ENCODE measurements at regions not wholly inside any gene's neighbourhood (a gene's known extent, or its start where the extent isn't known, plus 50 kb on each side); places are given as distances from the start of the nearest gene placed in this dataset.

DNA sequence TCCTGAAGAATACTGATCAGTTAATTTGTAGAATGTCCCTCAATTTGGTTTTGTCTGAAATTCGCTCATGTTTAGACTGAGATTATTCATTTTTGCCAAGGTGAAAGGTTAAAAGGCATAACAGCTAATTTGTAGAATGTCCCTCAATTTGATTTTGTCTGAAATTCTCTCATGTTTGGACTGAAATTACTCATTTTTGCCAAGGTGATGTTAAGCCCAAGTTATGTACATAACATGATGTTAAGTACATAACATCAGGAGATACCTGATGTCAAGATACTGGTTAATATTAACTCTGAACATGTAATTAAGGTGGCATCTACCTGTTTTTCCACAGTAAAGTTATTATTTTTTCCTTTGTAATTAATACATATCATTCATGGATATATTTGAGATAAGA lies 243.4 kb upstream of the PMFBP1 start:
- Mint-ChIP-seq H3K27ac (ENCODE audit: unreplicated experiment) (no peak overlapping the region), H3K9me3 (ENCODE audit: unreplicated experiment) (peaks cover 9% of the 10 kb centered on the region), H3K27me3 (ENCODE audit: insufficient read depth, unreplicated experiment) (no peaks in the 10 kb centered on the region), H3K4me1 (ENCODE audit: low read depth, unreplicated experiment) (peaks cover 9% of the 10 kb centered on the region), H3K36me3 (ENCODE audit: insufficient read depth, unreplicated experiment) (no peaks in the 10 kb centered on the region), H3K4me3 (ENCODE audit: unreplicated experiment) (no peak overlapping the region)
- ChIA-PET CTCF (interaction anchor here (1.0 kb wide), 1 partner anchor 16 kb away, joined by 3 read pairs; no protein-coding TSS in a partner anchor), POLR2A (no interaction called here)
- intact Hi-C loops (cut with micrococcal nuclease; ENCODE audit: unreplicated experiment), result no loop called here
- no peaks in the 10 kb centered on the region for H3K4me1 ChIP-seq
- no peak for DNase-seq
- no peaks in the 10 kb centered on the region; the same call in 1 of the 2 replicates for H3K27me3 ChIP-seq (replicated peaks; ENCODE audit: control insufficient read depth, insufficient read depth, low read length)
- no TSS peak for BruUV-seq (replicated peaks)
- H3K9me3 ChIP-seq, result no peaks in the 10 kb centered on the region; the same call in 1 of the 2 replicates
- no peak overlapping the region for H3K4me3 ChIP-seq (ENCODE audit: low read depth, low read length)
- no peaks in the 10 kb centered on the region for H3K36me3 ChIP-seq (ENCODE audit: control insufficient read depth, insufficient read depth, low read length)
- TF ChIP-seq CTCF (IDR thresholded peaks at IDR 0.05; ENCODE audit: insufficient read depth in 1 of 2, low read depth in 1 of 2, low read length in 1 of 2, severe bottlenecking in 1 of 2, unreplicated experiment in 1 of 2), result no peak

DNA sequence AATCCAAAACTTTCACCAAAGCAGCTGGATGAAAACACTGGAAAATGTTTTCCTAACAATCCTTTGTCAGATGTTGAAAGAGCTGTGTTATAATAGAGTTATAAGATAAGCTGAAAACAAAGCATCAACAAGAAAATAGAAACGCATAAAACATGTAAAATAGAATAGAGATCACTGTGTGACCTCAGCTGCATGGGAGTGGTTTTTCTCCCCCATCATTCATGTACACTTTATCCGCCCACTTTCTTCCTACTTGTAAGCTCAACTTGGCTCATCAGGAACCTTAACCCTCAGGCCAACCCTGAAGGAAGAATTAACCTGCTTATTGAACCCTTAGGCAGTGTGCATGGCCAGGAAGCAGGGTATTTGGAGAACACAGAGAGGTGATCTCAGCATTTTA lies 238.5 kb upstream of the PMFBP1 start:
- no peak overlapping the region for H3K27ac Mint-ChIP-seq (ENCODE audit: unreplicated experiment)
- no peaks in the 10 kb centered on the region for H3K4me1 ChIP-seq
- H3K4me3 ChIP-seq (ENCODE audit: low read depth, low read length), result no peak overlapping the region
- H3K4me1 Mint-ChIP-seq (ENCODE audit: low read depth, unreplicated experiment), result peaks cover 8% of the 10 kb centered on the region
- no peaks in the 10 kb centered on the region; the same call in 1 of the 2 replicates for H3K9me3 ChIP-seq
- no TSS peak for BruUV-seq (replicated peaks)
- intact Hi-C loops (cut with micrococcal nuclease; ENCODE audit: unreplicated experiment), result no loop called here
- POLR2A ChIA-PET, result no interaction called here
- H3K4me3 Mint-ChIP-seq (ENCODE audit: unreplicated experiment), result no peak overlapping the region
- peaks cover 11% of the 10 kb centered on the region for H3K9me3 Mint-ChIP-seq (ENCODE audit: unreplicated experiment)
- CTCF ChIA-PET, result no interaction called here
- no peak for DNase-seq
- H3K27me3 Mint-ChIP-seq (ENCODE audit: insufficient read depth, unreplicated experiment), result no peaks in the 10 kb centered on the region
- no peaks in the 10 kb centered on the region for H3K36me3 Mint-ChIP-seq (ENCODE audit: insufficient read depth, unreplicated experiment)
- TF ChIP-seq CTCF (IDR thresholded peaks at IDR 0.05; ENCODE audit: insufficient read depth in 1 of 2, low read depth in 1 of 2, low read length in 1 of 2, severe bottlenecking in 1 of 2, unreplicated experiment in 1 of 2), result no peak
- H3K27me3 ChIP-seq (replicated peaks; ENCODE audit: control insufficient read depth, insufficient read depth, low read length), result no peaks in the 10 kb centered on the region; the same call in 1 of the 2 replicates
- no peaks in the 10 kb centered on the region for H3K36me3 ChIP-seq (ENCODE audit: control insufficient read depth, insufficient read depth, low read length)

GRCh38 chr16:72409423-72409822 lies 237.5 kb upstream of the PMFBP1 start:
- no TSS peak for BruUV-seq (replicated peaks)
- CTCF ChIA-PET, result no interaction called here
- intact Hi-C loops (cut with micrococcal nuclease; ENCODE audit: unreplicated experiment), result no loop called here

More at GRCh38 chr16:72409423-72409822, 237.5 kb upstream of the PMFBP1 start:
- no peak overlapping the region for H3K4me3 Mint-ChIP-seq (ENCODE audit: unreplicated experiment)
- no peaks in the 10 kb centered on the region for H3K27me3 Mint-ChIP-seq (ENCODE audit: insufficient read depth, unreplicated experiment)
- DNase-seq, result no peak
- H3K4me1 Mint-ChIP-seq (ENCODE audit: low read depth, unreplicated experiment), result no peaks in the 10 kb centered on the region
- Histone ChIP-seq H3K27me3 (replicated peaks; ENCODE audit: control insufficient read depth, insufficient read depth, low read length) (no peaks in the 10 kb centered on the region; the same call in 1 of the 2 replicates), H3K9me3 (no peaks in the 10 kb centered on the region; the same call in 1 of the 2 replicates), H3K4me1 (no peaks in the 10 kb centered on the region), H3K4me3 (ENCODE audit: low read depth, low read length) (no peak overlapping the region), H3K36me3 (ENCODE audit: control insufficient read depth, insufficient read depth, low read length) (no peaks in the 10 kb centered on the region)
- peaks cover 11% of the 10 kb centered on the region for H3K9me3 Mint-ChIP-seq (ENCODE audit: unreplicated experiment)
- POLR2A ChIA-PET, result no interaction called here
- H3K36me3 Mint-ChIP-seq (ENCODE audit: insufficient read depth, unreplicated experiment), result no peaks in the 10 kb centered on the region
- TF ChIP-seq CTCF (IDR thresholded peaks at IDR 0.05; ENCODE audit: insufficient read depth in 1 of 2, low read depth in 1 of 2, low read length in 1 of 2, severe bottlenecking in 1 of 2, unreplicated experiment in 1 of 2), result no peak
- H3K27ac Mint-ChIP-seq (ENCODE audit: unreplicated experiment), result no peak overlapping the region
